ENCODE measurements at regions not wholly inside any gene's neighbourhood (a gene's known extent, or its start where the extent isn't known, plus 50 kb on each side); places are given as distances from the start of the nearest gene placed in this dataset.

DNA sequence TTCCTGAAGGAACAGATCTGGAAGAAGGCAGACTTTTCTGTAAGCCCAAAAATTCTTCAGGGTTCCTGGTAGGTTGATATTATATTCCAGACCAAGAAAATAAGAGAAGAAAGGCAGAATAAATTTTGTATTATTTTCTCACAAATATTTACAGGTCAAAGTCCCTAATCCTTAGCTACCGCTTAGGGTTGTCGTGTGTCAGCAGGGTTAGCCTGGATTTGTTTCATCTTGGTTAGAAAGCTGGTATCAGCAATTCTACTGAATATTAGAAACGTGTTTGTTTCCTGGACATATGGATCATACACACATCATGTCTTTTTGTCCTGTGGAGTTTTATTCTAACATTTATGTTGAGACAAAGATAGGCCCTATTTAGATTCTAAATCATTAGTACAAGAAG lies 232.9 kb upstream of the CXXC4 start:
- Mint-ChIP-seq H3K9me3 (no peaks in the 10 kb centered on the region), H3K36me3 (ENCODE audit: low read depth) (no peaks in the 10 kb centered on the region), H3K27me3 (ENCODE audit: low read depth) (no peaks in the 10 kb centered on the region), H3K27ac (no peak overlapping the region), H3K4me1 (no peaks in the 10 kb centered on the region), H3K4me3 (no peak overlapping the region)
- TF ChIP-seq, protein P1, sequence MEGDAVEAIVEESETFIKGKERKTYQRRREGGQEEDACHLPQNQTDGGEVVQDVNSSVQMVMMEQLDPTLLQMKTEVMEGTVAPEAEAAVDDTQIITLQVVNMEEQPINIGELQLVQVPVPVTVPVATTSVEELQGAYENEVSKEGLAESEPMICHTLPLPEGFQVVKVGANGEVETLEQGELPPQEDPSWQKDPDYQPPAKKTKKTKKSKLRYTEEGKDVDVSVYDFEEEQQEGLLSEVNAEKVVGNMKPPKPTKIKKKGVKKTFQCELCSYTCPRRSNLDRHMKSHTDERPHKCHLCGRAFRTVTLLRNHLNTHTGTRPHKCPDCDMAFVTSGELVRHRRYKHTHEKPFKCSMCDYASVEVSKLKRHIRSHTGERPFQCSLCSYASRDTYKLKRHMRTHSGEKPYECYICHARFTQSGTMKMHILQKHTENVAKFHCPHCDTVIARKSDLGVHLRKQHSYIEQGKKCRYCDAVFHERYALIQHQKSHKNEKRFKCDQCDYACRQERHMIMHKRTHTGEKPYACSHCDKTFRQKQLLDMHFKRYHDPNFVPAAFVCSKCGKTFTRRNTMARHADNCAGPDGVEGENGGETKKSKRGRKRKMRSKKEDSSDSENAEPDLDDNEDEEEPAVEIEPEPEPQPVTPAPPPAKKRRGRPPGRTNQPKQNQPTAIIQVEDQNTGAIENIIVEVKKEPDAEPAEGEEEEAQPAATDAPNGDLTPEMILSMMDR (IDR thresholded peaks at IDR 0.05; ENCODE audit: unreplicated experiment in 3 of 3), result no peak

DNA sequence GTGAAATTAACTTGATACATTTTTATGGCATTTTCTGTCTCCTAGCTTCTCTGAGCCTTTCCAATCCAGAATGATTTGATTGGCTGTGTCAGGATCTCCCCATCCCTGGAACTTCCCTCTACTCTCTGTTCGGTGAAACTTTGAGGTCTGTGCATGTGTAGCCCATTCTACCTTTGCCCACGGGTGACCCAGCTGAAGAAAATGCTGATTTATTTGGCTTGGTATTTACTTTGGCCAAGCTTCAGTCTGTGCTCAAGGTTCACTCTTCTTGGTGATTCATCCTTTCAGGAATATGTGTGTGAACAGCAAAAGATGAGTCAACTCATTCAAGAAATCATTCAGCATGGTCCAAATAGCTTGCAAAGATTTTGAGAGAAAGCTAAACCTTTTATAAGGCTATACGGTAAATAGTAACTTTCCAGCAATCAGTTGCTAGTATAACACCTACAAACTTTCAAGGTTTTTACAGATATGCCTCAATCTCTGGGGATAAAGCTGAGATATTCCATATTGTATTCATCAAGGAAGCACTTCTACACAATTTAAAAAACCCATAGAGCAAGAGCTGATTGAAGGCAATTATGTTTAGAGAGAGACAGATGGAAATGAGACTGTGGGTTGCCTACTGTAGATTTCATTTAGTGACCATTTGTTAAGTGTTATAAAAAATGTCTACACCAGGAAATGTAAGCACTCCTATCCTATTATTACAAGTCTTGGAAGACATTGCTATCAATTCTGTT lies 233.9 kb upstream of the CXXC4 start:
- no peaks in the 10 kb centered on the region for H3K27me3 Mint-ChIP-seq (ENCODE audit: low read depth)
- H3K27ac Mint-ChIP-seq, result no peak overlapping the region
- H3K4me3 Mint-ChIP-seq, result no peak overlapping the region
- TF ChIP-seq, protein P1 (IDR thresholded peaks at IDR 0.05; ENCODE audit: unreplicated experiment in 3 of 3), result no peak
- H3K9me3 Mint-ChIP-seq, result no peaks in the 10 kb centered on the region
- no peaks in the 10 kb centered on the region for H3K36me3 Mint-ChIP-seq (ENCODE audit: low read depth)
- no peaks in the 10 kb centered on the region for H3K4me1 Mint-ChIP-seq

DNA sequence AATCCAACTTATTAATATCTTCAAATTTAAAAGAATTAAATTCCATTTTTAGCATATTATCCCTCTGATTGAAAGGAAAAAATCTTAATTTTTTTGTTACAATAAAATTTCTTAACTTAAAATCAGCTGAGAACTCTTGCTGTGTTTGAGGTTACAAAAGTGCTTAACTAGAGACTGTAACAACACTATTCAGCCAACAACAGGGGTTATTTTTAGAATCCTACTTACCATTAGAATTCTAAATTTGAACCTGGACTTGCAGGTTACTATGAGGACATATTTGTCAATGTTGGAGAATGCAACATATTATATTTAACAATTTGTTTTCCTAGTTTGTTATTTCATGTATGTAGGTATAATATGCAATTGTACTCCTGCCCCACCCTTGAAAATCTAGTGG lies 238.1 kb upstream of the CXXC4 start:
- TF ChIP-seq, protein P1 (IDR thresholded peaks at IDR 0.05; ENCODE audit: unreplicated experiment in 3 of 3), result no peak
- Mint-ChIP-seq H3K4me3 (no peak overlapping the region), H3K27ac (no peak overlapping the region), H3K9me3 (no peaks in the 10 kb centered on the region), H3K27me3 (ENCODE audit: low read depth) (no peaks in the 10 kb centered on the region), H3K36me3 (ENCODE audit: low read depth) (no peaks in the 10 kb centered on the region), H3K4me1 (no peaks in the 10 kb centered on the region)

DNA sequence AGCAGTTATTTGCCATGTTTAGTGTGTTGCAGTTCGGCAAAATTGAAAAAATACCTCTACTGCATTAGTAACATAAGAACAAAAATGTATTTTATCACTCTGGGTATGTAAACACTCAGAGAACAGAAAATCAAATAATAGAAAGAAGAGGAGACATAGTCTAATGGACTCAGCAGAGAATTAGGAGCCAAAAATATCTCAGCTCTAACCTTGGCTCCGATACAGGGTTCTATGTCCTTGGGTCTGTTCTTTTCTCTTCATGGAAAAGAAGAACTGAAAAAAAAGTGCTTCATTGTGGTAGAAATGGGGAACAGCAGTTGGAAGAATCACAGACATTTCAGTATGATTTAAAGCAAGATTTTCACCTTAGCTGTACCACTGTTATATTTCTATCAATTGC lies 240.5 kb upstream of the CXXC4 start:
- no peak overlapping the region for H3K27ac Mint-ChIP-seq
- H3K9me3 Mint-ChIP-seq, result no peaks in the 10 kb centered on the region
- no peak overlapping the region for H3K4me3 Mint-ChIP-seq
- TF ChIP-seq, protein P1 (IDR thresholded peaks at IDR 0.05; ENCODE audit: unreplicated experiment in 3 of 3), result no peak
- H3K4me1 Mint-ChIP-seq, result no peaks in the 10 kb centered on the region
- no peaks in the 10 kb centered on the region for H3K36me3 Mint-ChIP-seq (ENCODE audit: low read depth)
- H3K27me3 Mint-ChIP-seq (ENCODE audit: low read depth), result no peaks in the 10 kb centered on the region

DNA sequence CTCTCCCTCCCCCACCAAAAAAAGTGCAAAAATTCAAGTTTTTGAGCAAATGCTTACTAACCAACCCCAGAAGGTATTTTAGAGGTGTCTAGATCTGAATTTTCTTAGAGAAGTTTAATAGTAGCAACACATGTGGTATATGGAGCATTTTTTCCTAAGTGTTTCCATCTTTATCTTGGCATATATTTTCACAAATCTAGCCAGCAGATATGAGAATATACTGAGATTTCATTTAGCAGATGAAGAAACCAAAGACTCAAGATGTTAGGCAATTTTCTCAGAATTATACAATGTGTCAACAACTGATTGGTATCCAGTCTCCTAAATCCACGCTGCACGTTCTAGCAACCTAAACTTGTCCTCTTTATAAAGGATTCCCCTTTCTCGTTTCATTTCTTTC lies 245.5 kb upstream of the CXXC4 start:
- no peaks in the 10 kb centered on the region for H3K9me3 Mint-ChIP-seq
- no peaks in the 10 kb centered on the region for H3K4me1 Mint-ChIP-seq
- no peaks in the 10 kb centered on the region for H3K27me3 Mint-ChIP-seq (ENCODE audit: low read depth)
- H3K4me3 Mint-ChIP-seq, result no peak overlapping the region
- no peaks in the 10 kb centered on the region for H3K36me3 Mint-ChIP-seq (ENCODE audit: low read depth)
- H3K27ac Mint-ChIP-seq, result no peak overlapping the region
- TF ChIP-seq, protein P1 (IDR thresholded peaks at IDR 0.05; ENCODE audit: unreplicated experiment in 3 of 3), result no peak

DNA sequence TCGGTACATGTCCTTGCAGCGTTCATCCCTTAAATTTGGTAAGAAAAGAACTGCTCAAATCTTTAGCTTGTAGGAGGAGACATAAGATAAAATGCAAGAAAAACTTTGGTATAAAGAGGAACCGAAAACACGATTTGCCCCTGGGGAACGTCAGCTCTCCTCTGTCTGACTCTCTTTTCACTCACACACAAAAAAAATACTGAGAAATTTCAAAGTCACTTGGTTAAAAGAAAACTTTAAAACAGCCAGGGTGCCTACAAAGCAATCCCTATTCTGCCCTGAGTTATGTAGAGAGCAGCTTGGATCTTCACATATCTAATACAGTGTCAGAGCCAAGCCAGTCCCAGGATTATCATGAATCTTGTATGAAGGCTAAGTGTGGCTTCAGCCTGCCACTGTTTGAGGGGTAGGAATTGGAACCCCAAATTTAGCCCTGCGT lies 248.5 kb upstream of the CXXC4 start:
- H3K36me3 Mint-ChIP-seq (ENCODE audit: low read depth), result no peaks in the 10 kb centered on the region
- TF ChIP-seq, protein P1 (IDR thresholded peaks at IDR 0.05; ENCODE audit: unreplicated experiment in 3 of 3), result no peak
- no peaks in the 10 kb centered on the region for H3K27me3 Mint-ChIP-seq (ENCODE audit: low read depth)
- no peaks in the 10 kb centered on the region for H3K9me3 Mint-ChIP-seq
- H3K27ac Mint-ChIP-seq, result no peak overlapping the region
- H3K4me3 Mint-ChIP-seq, result no peak overlapping the region
- no peaks in the 10 kb centered on the region for H3K4me1 Mint-ChIP-seq
